GM19467 (cell line): ENCODE measurements at regions not wholly inside any gene's neighbourhood (a gene's known extent, or its start where the extent isn't known, plus 50 kb on each side); places are given as distances from the start of the nearest gene placed in this dataset.

Source experiments
- ATAC-seq: cut with Tn5 transposase; IDR thresholded peaks from one replicate; pipeline ENCODE4 v1.9.1; 2021; ENCODE audit warnings: mild to moderate bottlenecking, moderate library complexity; ENCODE audit not compliant: unreplicated experiment

DNA sequence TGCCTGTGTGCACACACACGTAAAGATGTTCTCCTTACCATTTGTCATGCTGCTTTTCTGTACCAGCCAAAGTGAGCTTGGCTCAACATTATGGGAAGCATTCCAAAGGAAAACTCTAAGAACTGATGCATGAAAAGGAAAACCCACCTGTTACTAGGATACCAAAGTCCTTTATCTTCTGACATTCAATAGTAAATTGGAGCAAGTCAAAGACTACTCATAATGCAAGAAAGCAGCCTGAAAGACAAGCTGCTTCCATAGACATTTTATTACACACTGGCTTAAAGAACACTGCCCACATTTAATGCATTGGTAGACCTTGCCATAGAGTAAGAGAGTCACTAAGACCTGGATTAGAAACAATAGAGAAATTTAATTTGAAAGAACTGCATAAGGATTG lies 159.0 kb downstream of the LRIG3 start:
- no peak for ATAC-seq

DNA sequence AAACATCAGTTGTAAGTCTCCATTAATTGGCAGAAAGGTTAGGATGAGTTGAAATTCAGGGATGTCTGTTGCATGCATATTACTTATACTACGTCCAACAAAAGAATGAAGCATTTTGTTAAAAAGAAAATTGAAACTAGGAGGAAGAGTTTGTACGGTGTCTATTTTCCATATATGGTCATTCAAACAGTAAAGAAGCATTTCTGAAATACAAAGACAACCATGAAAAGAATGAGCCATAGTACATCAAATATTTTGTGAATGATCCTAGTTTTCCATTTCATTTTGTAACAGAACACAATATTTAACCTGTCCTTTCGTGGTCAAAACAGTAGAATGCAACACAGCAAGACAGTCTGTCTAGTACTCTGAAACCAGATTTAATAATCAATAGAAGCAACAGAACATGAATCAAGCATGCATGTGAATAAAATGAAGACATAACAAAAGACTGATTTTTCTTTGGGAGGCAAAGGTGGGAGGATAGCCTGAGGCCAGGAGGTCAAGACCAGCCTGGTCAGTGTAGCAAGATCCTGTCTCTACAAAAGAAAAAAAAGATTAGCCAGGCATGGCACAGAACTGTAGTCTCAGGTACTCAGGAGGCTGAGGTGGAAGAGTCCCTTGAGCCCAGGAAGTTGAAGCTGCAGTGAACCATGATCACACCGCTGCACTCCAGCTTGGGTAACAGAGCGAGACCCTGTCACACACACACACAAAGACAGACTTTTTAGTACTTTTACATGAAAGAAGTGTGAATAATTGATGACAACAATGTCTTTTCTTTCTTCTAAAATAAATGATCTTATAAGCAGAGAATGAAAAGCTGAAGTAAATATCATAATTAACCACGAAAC lies 156.0 kb downstream of the LRIG3 start:
- no peak for ATAC-seq

DNA sequence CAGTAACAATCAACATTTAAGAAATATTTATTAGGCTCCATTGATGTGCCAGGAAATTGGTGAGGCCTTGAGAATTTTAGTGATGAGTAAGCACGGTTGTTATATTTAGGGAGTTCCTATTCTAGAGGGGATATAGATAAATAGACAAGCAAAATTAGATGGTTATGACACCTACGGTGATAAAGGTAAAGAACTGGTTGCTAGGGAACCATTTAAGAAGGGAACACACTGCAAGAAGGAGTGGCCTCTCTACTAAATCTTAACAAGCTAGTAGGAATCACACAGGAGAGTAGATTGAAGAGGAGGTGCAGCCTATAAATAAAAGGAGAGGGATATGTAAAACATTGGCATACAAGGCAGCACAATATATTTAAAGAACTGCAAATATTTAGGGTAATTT lies 155.2 kb downstream of the LRIG3 start:
- ATAC-seq: no peak

DNA sequence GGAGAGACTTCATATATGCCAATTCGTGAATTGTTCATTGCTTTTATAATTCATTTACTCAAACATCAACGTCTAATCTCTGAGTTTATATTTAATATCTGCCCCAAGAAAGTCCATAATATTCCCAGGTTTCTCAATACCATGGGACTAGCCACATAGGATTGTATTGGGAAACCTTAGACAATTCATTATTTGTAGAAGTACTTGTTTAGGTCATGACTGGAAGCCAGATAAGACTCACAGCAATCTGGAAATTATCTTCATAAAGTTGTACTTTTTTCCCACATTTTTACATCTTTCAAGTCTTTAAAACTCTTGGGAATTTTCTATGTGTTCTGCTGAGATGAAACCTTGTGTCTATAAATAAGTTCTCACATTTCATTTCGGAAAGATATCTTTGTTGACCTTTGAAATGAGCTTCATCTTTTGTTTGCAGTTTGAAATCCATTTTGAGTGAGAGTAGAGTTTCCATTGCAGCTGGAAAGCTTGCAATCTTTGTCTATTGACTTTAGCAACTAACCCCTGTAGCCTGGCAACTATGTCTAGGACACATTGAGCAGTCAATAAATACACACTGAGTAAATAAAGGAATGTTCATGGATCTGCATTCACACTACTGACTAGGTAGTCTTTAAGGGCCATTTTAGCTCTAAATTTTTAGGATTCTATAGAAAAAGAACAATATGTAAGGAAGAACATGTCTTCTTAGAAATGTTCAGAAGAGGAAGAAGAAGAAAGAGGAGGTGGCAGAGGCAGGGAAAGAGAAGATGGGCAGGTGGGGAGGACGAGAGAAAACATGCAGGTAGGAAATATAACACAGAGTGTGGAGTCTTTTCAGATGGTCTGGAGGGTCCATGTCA lies 154.4 kb downstream of the LRIG3 start:
- ATAC-seq: no peak

- no peak for ATAC-seq
Observed at GRCh38 chr12:58766513-58766870, 153.8 kb downstream of the LRIG3 start.

GRCh38 chr12:58767496-58767895 lies 152.8 kb downstream of the LRIG3 start:
- ATAC-seq: no peak

DNA sequence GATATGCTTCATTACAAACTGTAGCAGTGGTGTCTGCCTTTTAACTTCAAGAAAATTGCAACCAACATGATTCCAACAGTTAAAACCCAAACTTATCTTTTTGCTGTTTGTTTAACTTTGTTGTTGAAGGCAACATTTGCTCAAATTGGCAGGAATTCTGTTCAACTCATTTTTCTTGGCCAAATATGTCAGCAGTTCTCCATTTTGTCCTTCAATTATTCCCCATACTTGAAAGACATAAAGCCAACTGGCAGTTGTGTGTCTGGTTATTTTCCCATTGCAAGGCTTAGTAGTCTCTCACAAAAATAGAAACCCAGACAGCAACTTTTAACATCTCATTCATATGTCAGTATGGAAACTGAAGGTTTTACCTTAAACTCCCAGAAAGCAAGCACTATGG lies 146.3 kb downstream of the LRIG3 start:
- ATAC-seq: no peak

DNA sequence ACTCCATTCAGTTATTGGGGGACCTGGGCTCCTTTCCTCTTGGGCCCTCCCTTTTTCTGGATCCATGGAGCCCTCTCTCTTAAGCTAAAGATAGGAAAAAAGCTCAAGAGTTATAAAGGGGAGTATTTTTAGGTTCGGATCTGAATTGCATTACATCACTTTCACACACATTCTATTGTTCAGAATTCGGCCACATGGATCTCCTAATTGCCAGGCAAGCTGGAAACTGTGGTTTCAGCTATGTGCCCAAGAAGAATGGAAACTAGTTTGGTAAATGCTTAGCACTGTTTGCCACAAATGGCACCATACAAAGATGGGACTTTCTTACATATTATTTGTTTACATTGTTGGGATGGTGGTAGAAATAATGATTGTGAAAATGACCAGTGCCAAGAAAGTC lies 145.6 kb downstream of the LRIG3 start:
- no peak for ATAC-seq

DNA sequence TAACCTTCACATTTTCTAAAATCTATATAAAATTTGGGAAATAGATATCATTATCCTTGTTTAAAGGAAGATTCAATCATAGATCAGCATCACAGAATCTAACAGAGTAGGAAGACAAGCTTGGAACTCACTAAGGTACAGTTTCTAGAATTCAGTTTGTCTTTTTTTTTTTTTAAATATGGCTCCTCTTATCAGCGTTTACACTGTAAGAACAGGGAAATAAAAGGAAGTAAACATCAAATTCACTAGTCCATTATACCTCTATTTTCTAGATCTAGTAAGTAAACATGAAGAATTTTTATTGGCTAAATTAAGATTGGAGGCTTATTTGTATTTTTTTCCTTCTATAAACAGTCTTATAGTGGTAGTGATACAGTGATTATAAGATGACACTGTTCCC lies 144.9 kb downstream of the LRIG3 start:
- ATAC-seq: no peak

DNA sequence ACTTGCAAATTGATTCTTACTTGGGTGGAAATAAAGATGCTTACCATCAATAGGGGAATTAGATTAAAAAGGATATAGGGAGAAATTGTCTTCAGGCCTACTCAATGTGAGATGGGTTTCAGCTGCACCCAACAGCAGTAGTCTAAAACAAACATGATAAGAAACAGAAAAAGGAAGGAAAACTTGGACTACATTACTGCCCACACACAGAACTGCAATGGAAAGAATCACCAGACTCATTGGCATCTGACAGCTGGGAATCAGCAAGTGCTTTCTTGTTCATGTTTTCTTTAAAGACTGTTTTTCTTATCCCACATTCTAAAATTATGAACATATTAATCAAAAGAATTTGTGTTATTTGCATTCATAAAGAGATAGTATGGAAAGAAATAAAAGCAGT lies 144.2 kb downstream of the LRIG3 start:
- no peak for ATAC-seq

- ATAC-seq: no peak
Observed at GRCh38 chr12:58777815-58778214, 142.5 kb downstream of the LRIG3 start.

GRCh38 chr12:58781609-58782008 lies 138.7 kb downstream of the LRIG3 start:
- no peak for ATAC-seq

DNA sequence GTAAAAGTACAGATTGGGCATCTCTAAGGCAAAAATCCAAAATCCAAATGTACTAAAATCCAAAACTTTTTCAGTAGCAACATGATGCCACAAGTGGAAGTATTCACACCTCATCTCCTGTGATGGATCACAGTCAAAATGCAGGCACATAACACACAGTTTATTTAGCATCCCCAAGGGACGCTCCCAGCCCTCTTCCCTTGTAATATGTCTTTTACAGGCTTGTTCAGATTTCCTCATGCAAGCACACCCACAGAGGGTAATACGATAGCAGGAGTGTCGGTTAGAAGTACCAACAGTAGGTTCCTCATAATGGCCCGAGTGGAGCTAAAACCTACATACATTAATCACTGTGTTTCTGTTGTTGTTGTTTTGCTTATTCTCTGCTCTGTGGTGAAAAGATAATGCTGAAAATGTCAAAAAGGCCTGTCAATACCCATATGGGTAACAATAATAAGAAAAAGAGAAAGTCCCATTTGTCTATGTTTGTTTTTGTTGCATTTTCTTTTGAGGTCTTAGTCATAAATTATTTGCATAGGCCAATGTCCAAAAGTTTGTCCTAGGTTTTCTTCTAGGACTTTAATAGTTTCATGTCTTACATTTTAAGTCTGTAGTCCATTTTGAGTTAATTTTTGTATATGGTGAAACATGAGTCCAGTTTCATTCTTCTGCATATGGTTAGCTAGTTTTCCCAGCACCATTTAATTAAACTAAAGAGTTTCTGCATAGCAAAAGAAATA lies 133.1 kb downstream of the LRIG3 start:
- ATAC-seq: no peak

- no peak for ATAC-seq
Observed at GRCh38 chr12:58794859-58795258, 125.4 kb downstream of the LRIG3 start.

DNA sequence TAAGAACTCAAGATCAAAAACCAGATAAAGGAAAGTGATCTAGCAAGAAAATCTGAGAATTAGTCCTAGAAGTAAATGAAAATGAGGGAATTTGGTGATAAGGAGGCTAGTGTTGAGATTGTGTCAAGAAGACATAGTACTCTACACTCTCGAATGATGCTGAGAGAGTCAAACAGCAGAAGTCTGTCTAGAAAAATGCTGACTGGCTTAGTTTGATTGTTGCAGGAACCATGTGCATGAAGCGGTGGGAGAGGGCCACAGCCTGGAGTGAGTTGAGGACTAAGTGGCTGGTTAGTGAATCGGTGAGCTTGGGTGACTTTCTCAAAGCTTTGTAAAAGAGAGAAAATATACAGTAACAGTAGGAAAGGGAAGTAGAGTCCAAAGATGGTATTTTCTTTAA lies 124.5 kb downstream of the LRIG3 start:
- no peak for ATAC-seq

GRCh38 chr12:58801986-58802385 lies 118.3 kb downstream of the LRIG3 start:
- no peak for ATAC-seq

DNA sequence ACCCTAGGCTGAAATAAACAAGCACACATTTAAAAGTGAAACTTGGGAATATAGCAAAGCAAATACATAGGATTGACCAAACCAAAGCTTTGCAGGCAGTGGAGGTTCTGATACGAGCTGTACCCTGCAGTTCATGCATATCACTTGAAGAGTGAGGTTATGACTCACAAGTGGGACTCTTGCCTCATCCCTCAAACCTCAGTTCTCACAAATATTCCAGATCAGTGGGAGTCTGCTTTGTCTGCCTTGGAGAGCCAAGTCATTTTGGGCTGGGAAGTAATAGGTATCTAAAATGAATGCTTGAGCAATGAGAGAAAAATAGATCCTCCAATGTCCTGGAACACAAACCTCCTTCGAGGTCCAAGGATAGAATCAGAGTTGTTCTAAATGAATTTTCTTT lies 116.4 kb downstream of the LRIG3 start:
- ATAC-seq: no peak

DNA sequence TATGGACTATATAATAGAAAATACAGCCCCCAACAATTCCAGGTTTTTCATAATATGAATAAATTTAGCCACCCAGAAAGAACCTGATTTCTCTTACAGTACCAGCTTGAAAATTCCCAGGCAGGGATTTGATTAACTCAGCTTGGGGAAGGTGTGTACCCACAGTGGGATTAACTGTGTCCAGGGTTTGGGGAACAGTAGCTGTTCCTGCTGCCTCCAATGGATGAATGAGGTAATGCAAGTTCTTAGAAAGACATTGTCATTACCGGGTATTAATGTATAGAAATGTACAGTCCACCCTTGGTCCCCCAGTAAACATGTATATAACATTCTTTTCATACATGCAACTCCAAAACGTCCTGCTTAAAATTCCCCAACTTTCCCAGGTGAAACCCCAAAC lies 115.6 kb downstream of the LRIG3 start:
- peak; percentile 81 for ATAC-seq

- no peak for ATAC-seq
Observed at GRCh38 chr12:58809064-58809607, 111.2 kb downstream of the LRIG3 start.

GRCh38 chr12:58811346-58811745 lies 109.0 kb downstream of the LRIG3 start:
- no peak for ATAC-seq

DNA sequence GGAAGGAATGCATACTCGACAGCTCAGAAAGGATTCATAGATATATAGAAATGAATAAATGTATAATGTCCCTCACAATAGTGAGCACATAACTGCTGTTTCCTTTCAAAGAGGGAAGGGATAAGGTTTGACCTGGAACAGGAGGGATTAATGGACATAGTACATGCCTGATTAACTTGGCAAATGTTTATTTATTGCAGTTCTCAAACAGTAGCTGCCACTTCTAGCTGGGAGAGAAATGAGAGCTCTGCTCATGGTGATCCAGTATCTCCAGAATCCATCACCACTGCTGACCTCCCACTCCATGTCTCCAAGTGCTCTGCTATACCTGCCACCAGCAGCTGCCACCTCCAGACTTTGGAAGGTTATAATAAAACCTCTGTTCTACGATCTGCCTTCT lies 108.1 kb downstream of the LRIG3 start:
- ATAC-seq: no peak
